Sigmoid colon (tissue), 6 donors: ENCODE measurements at regions not wholly inside any gene's neighbourhood (a gene's known extent, or its start where the extent isn't known, plus 50 kb on each side); places are given as distances from the start of the nearest gene placed in this dataset.

ENCODE experiments used
- DNase-seq: peaks from one replicate; pipeline ENCODE4 v3.0.0-alpha.2; 2019
- H3K27ac ChIP-seq, 4 donors: fragments of 200-600 bp; sonication (generic); one replicate each; pipeline ENCODE4 v1.5.1; 2016 to 2019; ENCODE audit warnings: mild to moderate bottlenecking in 1 of 4
- H3K27me3 ChIP-seq, 3 donors: fragments of 200-600 bp; sonication (generic); one replicate each; pipeline ENCODE4 v1.5.1; 2019; ENCODE audit warnings: mild to moderate bottlenecking in 1 of 3
- H3K36me3 ChIP-seq, 4 donors: fragments of 200-600 bp; sonication (generic); one replicate each; pipeline ENCODE4 v1.5.1; 2016 to 2019
- H3K4me1 ChIP-seq, 4 donors: fragments of 200-600 bp; sonication (generic); one replicate each; pipeline ENCODE4 v1.5.1; 2017 to 2019
- H3K4me3 ChIP-seq, 4 donors: fragments of 200-600 bp; sonication (generic); one replicate each; pipeline ENCODE4 v1.5.1; 2017 to 2019; ENCODE audit warnings: mild to moderate bottlenecking in 2 of 4, moderate library complexity in 1 of 4
- H3K9me3 ChIP-seq, 4 donors: fragments of 200-600 bp in 3 of 4; sonication (generic) in 3 of 4; one replicate each; pipeline versions ENCODE4 v1.5.1 to v1.6.1; 2013 to 2019
- EP300 ChIP-seq, 4 donors: sonication (generic); formaldehyde crosslinking; IDR thresholded peaks; one replicate each; pipeline ENCODE4 v1.6.1; 2017; ENCODE audit warnings: antibody characterized with exemption in 4 of 4
- POLR2A ChIP-seq, 2 donors: fragments of 450-650 bp; IDR thresholded peaks; one replicate each; pipeline ENCODE4 v1.6.1; 2016; ENCODE audit warnings: antibody characterized with exemption in 2 of 2, mild to moderate bottlenecking in 2 of 2, moderate library complexity in 2 of 2
- POLR2AphosphoS5 ChIP-seq, 4 donors: sonication (generic); formaldehyde crosslinking; IDR thresholded peaks; one replicate each; pipeline ENCODE4 v1.6.1; 2017; ENCODE audit warnings: antibody characterized with exemption in 4 of 4
- WGBS, 2 donors: extraction: QIAGEN DNeasy Blood & Tissue Kit; methylation state at CpG; one replicate each; pipeline ENCODE4 v1.1.7; 2013; 5-methylcytosine and 5-hydroxymethylcytosine counted together
- intact Hi-C: fragments of 100-400 bp; cut with DNase I; formaldehyde crosslinking; loops from one replicate; pipeline ENCODE4 v1.15.1; 2023
- TF ChIP-seq, protein P1 (sequence below), 4 experiments: fragments of 450-650 bp in 3 of 4; fragments of 200-600 bp in 1 of 4; IDR thresholded peaks; one replicate each; pipeline ENCODE4 v1.5.1; 2016 to 2019; ENCODE audit warnings: antibody characterized with exemption in 4 of 4, mild to moderate bottlenecking in 3 of 4, moderate library complexity in 2 of 4
- donor health status: healthy with polysubstance abuse.
- donor health status: healthy.

- intact Hi-C loops: no loop called here
- WGBS, 2 donors: 20 to 62% methylated on average over 3 of the region's 3 CpGs
Observed at GRCh38 chr16:76749780-76750375, 441.1 kb upstream of the MON1B start.

DNA sequence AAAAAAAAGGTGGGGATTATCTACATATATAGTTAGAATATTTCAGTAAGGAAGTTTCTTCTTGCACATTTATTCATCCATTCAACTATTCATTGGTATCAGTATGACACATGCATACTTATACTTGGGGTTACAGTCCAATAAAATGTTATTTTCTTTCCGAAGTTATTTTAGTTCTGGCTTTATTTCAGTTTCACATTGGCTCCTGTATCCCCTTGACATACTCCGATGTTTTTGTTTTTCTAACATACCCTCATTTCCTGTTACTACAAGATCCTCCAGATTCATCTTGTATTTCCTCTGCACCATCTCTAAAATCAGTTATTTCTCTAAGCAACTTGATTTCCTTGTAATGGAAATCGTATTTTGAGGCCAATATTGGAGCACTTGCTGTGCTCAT lies 435.5 kb upstream of the MON1B start:
- H3K36me3 ChIP-seq: no peaks in the 10 kb centered on the region
- H3K27me3 ChIP-seq: no peaks in the 10 kb centered on the region
- no peaks in the 10 kb centered on the region for H3K4me1 ChIP-seq
- 67 to 78% methylated on average over 3 of the region's 3 CpGs for WGBS, 2 donors
- no peak overlapping the region for H3K4me3 ChIP-seq
- TF ChIP-seq, protein P1, sequence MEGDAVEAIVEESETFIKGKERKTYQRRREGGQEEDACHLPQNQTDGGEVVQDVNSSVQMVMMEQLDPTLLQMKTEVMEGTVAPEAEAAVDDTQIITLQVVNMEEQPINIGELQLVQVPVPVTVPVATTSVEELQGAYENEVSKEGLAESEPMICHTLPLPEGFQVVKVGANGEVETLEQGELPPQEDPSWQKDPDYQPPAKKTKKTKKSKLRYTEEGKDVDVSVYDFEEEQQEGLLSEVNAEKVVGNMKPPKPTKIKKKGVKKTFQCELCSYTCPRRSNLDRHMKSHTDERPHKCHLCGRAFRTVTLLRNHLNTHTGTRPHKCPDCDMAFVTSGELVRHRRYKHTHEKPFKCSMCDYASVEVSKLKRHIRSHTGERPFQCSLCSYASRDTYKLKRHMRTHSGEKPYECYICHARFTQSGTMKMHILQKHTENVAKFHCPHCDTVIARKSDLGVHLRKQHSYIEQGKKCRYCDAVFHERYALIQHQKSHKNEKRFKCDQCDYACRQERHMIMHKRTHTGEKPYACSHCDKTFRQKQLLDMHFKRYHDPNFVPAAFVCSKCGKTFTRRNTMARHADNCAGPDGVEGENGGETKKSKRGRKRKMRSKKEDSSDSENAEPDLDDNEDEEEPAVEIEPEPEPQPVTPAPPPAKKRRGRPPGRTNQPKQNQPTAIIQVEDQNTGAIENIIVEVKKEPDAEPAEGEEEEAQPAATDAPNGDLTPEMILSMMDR (IDR thresholded peaks at IDR 0.05): no peak
- TF ChIP-seq POLR2AphosphoS5 (IDR thresholded peaks at IDR 0.05): no peak
- TF ChIP-seq POLR2A (IDR thresholded peaks at IDR 0.05): no peak
- TF ChIP-seq EP300 (IDR thresholded peaks at IDR 0.05): no peak
- no peak overlapping the region for H3K27ac ChIP-seq
- no peak for DNase-seq
- H3K9me3 ChIP-seq: no peaks in the 10 kb centered on the region
- intact Hi-C loops: no loop called here

More at GRCh38 chr16:76749780-76750375, 441.1 kb upstream of the MON1B start:
- no peak for DNase-seq
- Histone ChIP-seq H3K27me3 (no peaks in the 10 kb centered on the region), H3K4me1 (no peaks in the 10 kb centered on the region), H3K9me3 (no peaks in the 10 kb centered on the region), H3K27ac (no peak overlapping the region), H3K36me3 (no peaks in the 10 kb centered on the region), H3K4me3 (no peak overlapping the region)
- TF ChIP-seq POLR2AphosphoS5 (IDR thresholded peaks at IDR 0.05): no peak
- TF ChIP-seq, protein P1 (IDR thresholded peaks at IDR 0.05): no peak
- TF ChIP-seq EP300 (IDR thresholded peaks at IDR 0.05): no peak
- TF ChIP-seq POLR2A (IDR thresholded peaks at IDR 0.05): no peak

DNA sequence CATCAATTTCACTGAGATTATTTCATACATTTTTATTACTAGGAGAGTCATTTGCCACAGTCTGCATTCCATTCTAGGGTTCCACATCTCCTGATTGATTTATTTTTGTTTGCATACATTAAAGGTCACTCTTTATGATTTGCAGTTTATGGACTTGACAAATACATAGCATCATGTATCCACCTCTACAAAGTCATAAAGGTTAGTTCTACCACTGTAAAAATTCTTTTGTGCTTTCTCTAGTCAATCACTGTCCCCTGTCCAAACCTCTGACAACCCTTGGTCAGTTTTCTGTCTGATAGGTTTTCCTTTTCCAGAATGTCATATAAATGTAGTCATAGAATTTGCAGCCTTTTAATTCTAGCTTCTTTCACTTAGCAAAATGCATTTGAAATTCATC lies 434.6 kb upstream of the MON1B start:
- Histone ChIP-seq H3K9me3 (no peaks in the 10 kb centered on the region), H3K36me3 (no peaks in the 10 kb centered on the region), H3K27me3 (no peaks in the 10 kb centered on the region), H3K4me3 (no peak overlapping the region), H3K27ac (no peak overlapping the region), H3K4me1 (no peaks in the 10 kb centered on the region)
- TF ChIP-seq POLR2AphosphoS5 (IDR thresholded peaks at IDR 0.05) (no peak), POLR2A (IDR thresholded peaks at IDR 0.05) (no peak), EP300 (IDR thresholded peaks at IDR 0.05) (no peak)
- TF ChIP-seq, protein P1 (IDR thresholded peaks at IDR 0.05): no peak
- intact Hi-C loops: no loop called here
- DNase-seq: no peak

DNA sequence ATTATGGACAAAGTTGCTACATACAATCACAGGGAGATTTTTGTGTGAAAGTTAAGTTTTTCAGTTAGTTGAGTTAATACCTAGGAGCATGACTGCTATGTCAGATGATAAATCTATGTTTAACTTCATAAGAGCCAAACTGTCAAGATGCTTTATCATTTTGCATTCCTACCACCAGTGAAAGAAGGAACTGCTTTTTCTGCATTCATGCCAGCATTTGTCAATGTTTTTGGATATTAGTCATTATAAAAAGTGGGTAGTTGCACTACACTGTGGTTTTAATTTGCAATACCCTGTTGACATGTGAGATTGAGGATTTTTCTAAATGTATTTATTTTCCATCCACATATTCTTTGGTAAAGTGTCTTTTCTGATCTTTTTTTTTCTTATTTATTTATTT lies 434.0 kb upstream of the MON1B start:
- TF ChIP-seq, protein P1 (IDR thresholded peaks at IDR 0.05): no peak
- no peak for TF ChIP-seq EP300 (IDR thresholded peaks at IDR 0.05)
- TF ChIP-seq POLR2AphosphoS5 (IDR thresholded peaks at IDR 0.05): no peak
- no peak for TF ChIP-seq POLR2A (IDR thresholded peaks at IDR 0.05)
- H3K27me3 ChIP-seq: no peaks in the 10 kb centered on the region
- no peak overlapping the region for H3K4me3 ChIP-seq
- intact Hi-C loops: no loop called here
- no peaks in the 10 kb centered on the region for H3K4me1 ChIP-seq
- H3K27ac ChIP-seq: no peak overlapping the region
- H3K36me3 ChIP-seq: no peaks in the 10 kb centered on the region
- no peaks in the 10 kb centered on the region for H3K9me3 ChIP-seq
- DNase-seq: no peak

GRCh38 chr16:76766538-76766937 lies 424.5 kb upstream of the MON1B start:
- no peaks in the 10 kb centered on the region for H3K36me3 ChIP-seq
- TF ChIP-seq POLR2AphosphoS5 (IDR thresholded peaks at IDR 0.05): no peak
- no peak for TF ChIP-seq POLR2A (IDR thresholded peaks at IDR 0.05)
- TF ChIP-seq, protein P1 (IDR thresholded peaks at IDR 0.05): no peak
- no peak for TF ChIP-seq EP300 (IDR thresholded peaks at IDR 0.05)
- peaks cover 0 to 9% (median 0%) of the 10 kb centered on the region in 4 donors for H3K9me3 ChIP-seq
- no peak for DNase-seq
- no peaks in the 10 kb centered on the region for H3K27me3 ChIP-seq
- no peak overlapping the region for H3K4me3 ChIP-seq
- intact Hi-C loops: no loop called here
- peaks cover 0 to 8% (median 0%) of the 10 kb centered on the region in 4 donors for H3K4me1 ChIP-seq
- no peak overlapping the region for H3K27ac ChIP-seq
